CD1c-positive myeloid dendritic cell (primary cell): ENCODE measurements at regions not wholly inside any gene's neighbourhood (a gene's known extent, or its start where the extent isn't known, plus 50 kb on each side); places are given as distances from the start of the nearest gene placed in this dataset.

Experiments used
- DNase-seq: peaks from one replicate; pipeline ENCODE4 v3.0.0-alpha.2; 2016; ENCODE audit errors: extremely low spot score

DNA sequence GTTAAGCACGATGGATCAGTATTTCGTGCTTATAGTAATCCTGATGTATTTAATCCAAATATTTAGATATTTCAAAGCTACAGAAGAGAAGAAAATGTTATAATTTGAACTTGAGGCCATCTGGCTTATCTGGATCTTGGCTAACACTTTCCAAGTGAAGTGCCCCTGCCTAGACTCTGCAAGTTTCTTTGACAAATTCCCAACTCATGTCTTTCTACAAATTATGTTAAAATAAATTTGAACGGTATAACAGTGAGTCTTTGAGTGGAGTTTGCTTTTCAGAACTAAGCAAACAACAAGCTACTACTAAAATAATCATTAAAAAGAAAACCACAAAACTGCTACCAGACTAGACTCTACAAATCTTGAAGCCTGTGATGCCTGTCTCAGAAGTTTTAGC is 374.4 kb upstream of the PRICKLE1 start:
- no peak for DNase-seq

DNA sequence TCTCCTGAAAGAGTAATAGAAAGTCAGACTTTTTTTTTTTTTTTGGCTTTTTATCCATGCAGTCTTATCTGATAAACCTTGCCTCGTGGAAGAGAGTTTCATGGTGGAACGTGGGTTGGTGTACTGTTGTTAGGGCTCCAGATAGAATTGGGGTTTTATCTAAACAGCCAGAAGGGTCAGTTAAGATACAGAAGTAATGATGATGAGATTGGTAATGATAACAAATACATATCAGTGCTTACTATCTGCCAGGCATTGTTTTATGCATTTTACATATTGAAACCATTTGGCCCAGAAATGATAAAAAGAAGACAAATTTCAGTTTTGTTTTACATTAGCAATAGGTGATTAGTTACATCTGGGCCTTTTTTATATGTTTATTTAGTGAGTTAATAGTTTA is 372.8 kb upstream of the PRICKLE1 start:
- DNase-seq = no peak

DNA sequence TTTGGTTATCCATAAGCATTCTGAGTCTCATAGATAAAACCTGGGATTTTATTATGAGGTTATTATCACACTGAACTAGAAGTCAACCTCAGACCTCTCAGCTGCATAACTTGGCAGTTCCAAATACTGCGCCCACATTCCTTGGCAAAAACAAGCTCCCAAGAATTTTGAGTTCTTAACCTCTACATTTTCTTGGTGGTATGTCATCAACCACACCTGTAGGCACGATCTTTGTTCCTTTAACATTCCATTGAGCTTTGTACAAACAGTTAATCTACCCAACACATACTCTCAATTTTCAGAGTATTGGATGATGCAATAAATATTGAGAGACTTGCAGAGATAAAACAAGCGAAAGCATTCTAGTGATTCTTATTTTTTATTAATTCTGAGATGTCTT is 371.8 kb upstream of the PRICKLE1 start:
- no peak for DNase-seq

DNA sequence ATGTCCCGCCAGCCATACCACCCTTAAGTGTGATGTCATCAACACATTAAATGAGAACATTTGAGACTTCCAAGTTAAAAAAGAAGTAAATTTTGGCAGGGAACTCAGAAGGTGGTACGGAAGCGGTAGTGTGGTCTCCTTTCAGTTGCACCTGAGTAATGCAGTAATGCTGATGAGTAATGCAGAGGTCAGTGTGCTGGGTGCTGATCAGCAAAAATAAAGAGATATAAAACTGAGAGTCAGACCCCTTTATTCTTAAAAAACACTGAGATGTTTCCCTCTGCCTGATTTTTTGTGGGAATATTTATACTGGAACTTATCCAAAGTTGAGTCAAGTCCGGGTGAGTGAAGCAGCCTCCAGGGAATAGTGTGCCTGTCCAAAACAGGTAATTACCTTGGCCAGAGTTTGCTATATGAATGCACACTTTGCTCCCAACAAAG is 370.6 kb upstream of the PRICKLE1 start:
- DNase-seq = no peak

DNA sequence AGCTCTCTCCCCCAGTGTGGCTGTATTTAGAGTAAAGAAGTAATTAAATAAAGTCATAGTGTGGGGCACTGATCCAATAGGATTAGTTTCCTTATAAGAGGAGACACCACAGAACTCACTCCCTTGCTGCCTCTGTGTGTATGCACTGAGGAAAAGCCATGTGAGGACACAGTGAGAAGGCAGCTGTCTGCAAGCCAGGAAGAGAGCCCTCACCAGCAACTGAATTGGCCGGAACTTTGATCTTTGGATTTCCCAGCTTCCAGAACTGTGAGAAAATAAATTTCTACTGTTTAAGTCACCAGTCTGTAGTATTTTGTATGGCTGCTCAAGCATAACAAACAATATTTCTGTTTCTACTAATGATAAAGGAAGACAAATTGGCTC is 368.7 kb upstream of the PRICKLE1 start:
- DNase-seq = no peak

DNA sequence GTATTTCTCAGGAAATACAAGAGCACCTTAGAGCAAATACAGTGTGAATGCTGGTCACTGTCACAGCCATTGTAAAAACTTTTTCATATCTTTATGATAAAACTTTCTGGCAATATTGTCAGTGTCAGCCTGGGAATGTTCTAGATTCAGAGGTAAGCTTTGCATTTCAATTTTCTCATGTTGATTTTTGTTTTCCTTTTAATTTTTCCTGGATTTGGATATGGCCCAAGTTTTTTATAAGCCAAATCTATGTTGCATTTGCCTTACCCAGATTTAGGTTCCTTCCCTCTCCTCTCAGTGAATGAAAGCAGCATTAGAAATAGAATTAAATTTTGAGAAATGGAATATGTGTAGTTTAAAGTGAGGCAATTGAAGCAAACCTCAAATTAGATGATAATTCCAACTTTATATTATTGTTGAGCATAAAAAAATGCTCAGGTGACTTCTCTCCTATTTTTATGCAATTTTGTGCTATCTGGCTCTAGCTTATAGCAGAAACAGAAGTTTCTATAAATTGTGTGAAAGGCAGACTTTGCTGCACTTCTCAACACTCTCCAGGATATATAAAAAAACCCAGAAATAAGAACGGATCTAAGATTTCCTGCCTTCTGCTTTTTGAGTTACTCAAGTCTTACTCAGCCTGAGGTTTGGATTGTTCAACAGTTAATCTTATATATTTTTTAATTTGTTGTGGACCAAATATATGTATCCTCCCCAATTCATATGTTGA is 368.2 kb upstream of the PRICKLE1 start:
- DNase-seq = no peak

DNA sequence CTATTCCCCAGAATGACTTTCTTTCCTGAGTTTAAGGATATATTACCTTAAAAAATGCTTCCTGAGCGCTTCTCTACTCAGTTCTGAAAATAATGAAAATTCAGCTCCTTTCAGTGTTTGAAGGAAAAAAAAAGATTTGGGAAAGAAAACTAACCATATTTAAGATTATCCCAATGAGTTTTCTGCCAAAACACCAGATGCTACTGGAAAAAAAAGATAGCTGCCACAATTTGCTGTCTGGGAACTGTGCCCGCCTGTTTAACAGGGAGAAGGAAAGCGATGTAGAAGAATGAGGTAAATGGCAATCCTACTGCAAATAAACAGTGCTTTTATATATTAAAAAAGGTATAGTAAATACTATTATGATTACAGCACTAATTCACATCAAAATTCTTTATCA is 367.6 kb upstream of the PRICKLE1 start:
- no peak for DNase-seq

DNA sequence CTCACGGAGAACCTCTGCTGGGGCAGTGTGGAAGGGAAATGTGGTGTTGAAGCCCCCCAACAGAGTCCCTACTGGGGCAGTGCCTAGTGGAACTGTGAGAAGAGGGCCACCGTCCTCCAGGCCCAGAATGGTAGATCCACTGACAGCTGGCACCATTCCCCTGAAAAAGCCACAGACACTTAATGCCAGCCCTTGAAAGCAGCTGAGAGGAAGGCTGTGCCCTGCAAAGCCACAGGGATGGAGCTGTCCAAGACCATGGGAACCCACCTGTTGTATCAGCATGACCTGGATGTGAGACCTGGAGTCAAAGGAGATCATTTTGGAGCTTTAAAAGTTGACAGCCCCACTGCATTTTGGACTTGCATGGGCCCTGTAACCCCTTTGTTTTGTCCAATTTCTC is 363.5 kb upstream of the PRICKLE1 start:
- no peak for DNase-seq

DNA sequence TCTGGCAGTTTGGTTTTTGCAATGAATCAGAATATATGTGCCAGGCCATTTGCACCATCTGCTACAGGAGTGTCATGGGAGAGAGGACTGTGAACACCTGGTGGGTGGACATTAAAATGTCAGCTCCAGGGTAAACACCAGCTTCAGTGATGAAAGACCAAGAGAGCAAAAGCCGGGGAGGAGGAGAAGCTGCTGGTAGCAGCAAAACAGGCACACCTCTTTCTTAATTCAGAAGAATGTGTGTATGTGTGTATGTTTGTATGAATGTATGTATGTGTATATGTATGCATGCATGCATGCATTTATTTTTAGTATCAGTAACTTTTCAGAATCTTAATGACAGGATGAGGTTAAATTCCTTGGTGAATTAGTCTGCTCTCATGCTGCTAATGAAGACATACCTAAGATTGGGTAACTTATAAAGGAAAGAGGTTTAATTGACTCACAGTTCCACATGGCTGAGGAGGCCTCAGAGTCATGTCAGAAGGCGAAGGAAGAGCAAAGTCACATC is 357.4 kb upstream of the PRICKLE1 start:
- DNase-seq = no peak

DNA sequence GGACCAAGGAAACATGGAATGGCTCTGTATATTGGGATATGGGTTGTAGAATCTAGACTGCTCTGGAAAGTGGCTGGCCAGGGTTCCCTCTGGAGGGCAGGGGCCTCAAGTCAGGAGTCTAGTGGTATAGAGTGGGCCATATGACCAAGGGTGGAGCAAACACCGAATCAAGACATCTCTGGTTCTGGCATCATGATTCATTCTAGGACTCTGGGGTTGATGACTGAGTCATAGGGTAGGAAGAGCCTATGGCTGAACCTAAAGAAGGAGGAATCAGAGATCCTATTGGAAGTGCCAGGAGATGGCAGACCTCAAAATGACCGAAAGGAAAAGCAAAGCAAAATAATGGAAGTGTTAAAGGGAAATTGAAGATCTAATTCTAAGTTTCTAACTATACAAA is 356.4 kb upstream of the PRICKLE1 start:
- DNase-seq = no peak

DNA sequence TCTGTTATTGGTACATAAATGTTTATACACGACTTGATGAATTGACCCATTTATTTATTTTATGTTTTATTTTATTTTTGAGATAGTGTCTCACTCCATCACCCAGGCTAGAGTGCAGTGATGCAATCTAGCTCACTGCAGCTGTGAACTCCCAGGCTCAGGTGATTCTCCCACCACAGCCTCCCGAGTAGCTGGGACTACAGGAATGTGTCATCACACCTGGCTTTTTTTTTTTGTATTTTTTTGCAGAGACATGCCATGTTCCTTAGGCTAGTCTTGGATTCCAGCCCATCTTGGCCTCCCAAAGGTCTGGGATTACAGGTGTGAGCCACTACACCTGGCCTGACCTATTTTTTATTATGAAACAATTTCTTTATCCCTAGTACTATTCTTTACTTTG is 355.0 kb upstream of the PRICKLE1 start:
- DNase-seq = no peak

DNA sequence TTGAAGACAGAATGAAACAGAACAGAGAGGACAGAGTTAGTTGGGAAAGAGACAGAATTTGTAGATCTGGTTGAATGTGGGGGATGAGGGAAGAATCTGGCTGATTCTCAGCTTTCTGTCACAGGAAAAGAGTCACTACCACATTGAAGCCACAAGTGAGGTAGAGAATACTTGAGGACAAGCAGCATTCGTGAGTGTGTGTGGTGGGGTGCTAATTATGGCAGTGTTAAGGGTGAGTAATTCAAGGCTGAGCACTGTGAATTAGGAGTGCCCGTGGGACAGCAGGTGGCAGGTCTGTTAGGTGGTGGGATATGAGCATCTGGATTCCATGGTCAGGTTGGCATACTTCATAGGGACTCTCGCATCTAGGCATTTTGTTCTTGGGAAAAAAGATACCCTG is 347.4 kb upstream of the PRICKLE1 start:
- DNase-seq = no peak

DNA sequence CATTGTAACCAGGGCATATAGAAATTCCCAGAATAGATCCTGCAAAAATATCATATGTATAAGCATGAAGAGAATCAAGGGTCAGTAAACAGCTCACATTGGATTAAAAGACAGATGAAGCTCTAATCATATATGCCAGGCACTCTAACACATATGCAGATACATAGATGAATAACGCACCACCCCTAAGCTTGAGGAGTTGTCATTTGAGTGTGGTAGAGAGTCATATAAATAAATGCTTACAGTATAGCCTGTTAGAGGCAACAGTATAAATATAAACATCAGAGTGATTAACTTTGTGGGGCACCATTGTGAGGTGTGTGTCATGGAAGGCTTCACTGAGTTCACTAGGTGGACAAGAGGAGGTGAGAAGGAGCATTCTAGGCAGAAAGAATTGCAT is 346.7 kb upstream of the PRICKLE1 start:
- no peak for DNase-seq

DNA sequence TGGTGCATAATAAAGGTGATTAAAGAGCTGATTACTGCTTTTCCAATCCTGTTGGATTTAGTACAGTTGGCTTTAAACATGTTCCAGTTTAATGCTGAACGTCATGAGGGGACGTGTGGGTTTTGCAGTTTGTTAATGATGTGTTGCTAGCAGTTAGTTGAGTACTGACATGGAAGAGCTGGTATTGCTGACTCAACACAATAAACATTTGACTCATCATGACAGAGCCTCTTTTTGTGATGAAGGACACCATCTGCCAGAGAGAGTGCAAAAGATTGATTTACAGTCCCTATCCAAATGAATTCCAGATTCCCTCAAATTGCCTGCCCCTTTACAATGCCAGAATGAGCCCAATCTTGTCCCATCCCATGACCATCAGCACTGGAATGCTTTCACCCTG is 346.2 kb upstream of the PRICKLE1 start:
- no peak for DNase-seq

DNA sequence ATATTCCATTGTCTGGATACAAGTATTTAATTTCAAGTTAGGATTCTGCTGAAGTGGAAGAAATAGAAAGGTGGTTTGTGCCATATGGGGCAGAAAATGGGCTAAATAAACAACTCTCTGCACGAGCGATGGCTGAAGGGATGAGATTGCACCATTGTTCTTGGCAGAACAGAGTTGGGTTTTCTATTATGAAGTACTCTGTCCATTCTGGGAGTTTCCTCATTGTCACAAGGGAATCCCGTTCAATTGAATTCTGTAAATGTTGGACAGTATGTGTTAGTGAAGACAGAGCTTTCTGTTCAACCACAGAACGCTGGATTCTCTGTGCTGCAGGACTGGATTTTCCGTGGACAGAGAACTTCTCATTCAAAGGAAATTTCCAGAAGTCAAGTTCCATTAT is 345.5 kb upstream of the PRICKLE1 start:
- no peak for DNase-seq

DNA sequence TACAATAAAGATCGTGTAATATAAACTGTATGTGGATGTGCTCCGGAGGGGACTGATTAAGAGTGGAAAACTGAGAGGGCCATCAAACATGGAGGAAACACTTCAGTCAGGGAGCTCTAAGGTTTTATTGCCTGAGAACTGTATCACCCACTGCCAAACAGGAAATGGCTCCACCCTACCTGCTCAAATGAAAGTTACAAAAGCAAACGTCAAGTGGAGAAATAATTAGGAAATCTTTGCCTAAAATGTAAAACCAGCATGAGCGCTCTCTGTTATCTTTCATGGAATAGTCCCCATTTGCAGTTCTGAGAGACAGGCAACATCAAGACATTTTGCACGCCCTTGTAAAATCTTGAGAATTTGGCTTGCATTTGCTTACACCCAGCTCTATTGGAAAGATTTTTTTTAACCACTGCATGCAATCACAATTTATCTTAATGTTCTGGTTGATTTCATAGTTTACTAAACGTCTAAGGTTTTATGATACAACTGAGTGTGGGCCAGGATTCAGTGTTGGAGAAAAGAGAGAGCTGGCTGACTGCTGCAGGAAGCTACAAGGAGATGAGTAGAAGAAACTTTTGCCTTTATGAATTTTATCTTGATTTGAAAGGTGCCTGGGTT is 344.0 kb upstream of the PRICKLE1 start:
- no peak for DNase-seq

DNA sequence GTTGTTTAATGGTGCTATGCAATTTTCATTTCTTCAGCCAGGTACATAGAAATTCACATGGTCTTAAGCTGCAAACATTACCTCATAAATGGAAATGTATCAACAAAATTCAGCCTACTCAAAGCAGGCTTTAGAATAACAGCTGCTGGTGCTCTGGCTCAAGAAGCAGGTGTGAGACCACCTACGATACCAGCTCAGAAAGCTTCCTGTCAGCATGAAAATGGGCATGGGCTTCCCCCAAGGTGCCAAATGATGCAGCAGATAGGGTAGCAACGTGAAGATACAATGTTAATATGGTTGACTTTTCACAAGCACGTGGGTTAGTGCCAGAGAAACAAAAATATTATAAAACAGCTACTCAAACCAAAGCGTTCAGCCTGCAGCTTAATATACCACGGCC is 343.4 kb upstream of the PRICKLE1 start:
- no peak for DNase-seq

DNA sequence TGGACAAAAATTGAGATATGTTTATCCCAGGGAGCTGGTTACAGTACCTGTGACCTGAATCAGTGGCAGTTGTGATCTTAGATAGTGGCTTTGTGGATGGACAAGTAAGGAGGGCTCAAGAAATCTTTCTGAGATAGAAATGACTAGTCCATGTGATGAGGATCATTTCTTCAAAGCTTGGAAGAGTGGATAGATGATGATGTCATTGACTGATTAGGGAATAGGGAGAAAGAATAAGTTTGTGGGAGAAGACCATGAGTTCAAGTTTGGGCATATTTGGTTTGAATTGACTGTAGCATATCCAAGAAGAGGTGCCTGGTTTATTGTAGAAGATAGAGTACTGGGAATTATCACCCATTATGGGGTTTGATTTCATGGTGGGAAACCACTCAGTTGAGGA is 336.7 kb upstream of the PRICKLE1 start:
- no peak for DNase-seq

DNA sequence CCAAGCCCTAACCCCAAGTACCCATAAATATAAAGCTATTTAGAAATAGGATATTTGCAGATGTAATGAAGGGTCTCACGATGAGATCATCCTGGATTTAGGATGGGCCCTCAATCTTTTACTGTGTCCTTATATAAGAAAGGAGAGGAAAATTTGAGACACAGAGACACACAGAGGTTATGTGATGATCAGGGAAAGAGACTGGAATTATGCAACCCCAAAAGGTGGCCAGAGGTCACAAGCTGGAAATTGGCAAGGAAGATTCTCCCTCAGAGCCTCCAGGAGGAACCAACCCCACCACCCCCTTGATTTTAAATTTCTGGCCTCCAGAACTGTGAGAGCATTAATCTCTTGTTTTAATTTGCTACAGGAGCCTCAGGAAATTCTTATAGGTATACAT is 334.9 kb upstream of the PRICKLE1 start:
- DNase-seq = no peak

DNA sequence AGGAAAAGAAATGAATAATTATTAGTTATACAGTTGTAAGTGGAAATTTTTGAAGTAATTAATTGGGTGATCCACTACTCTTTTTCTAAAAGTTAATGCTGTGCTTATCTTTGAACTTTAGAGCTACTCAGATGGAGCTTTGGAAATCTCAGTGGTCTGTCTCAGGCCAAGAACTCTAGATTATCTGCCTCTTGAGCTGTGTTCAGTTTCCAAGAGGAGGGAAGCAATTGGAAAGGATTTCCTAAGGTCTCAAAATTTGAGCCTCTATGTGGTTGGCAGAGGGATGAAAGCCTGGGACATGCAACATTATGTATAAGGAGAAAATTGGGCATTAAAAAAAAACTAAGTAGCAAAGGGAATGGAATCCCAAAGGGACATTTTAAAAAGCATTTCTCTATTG is 334.0 kb upstream of the PRICKLE1 start:
- DNase-seq = no peak

DNA sequence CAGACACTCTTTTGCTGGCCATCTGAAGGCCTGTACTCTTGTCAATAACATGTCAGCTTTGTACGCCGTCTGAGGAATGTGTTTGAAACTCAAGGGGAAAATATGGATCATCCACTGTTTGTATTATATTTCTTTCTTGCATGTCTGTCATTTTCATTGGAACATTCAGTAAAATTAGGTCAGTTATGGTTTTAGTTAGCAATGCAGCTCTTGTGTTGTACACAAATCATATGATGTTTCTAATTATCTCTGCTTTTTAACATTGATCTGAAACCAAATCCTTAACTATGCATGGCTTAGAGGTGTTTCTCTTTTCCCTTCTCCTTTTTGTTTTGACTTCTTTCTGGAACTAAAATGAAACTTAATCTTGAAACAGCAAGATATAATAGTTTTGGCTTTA is 333.6 kb upstream of the PRICKLE1 start:
- DNase-seq = no peak

DNA sequence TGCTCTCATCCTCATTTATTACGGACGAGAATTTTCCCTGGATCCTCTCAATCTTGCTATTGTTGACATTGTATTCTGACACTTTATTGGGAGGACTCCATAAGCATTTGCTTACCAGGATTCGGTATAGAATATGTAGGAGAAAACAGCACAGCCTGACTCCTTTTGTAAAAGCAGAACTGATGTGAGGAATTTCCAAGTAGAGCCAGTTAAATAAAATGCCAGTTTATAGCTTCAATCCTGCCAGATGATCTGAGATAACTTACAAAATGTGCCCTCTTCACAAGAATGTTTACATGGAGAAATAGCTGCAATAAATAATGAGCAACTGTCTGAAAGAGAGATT is 332.9 kb upstream of the PRICKLE1 start:
- DNase-seq = no peak

DNA sequence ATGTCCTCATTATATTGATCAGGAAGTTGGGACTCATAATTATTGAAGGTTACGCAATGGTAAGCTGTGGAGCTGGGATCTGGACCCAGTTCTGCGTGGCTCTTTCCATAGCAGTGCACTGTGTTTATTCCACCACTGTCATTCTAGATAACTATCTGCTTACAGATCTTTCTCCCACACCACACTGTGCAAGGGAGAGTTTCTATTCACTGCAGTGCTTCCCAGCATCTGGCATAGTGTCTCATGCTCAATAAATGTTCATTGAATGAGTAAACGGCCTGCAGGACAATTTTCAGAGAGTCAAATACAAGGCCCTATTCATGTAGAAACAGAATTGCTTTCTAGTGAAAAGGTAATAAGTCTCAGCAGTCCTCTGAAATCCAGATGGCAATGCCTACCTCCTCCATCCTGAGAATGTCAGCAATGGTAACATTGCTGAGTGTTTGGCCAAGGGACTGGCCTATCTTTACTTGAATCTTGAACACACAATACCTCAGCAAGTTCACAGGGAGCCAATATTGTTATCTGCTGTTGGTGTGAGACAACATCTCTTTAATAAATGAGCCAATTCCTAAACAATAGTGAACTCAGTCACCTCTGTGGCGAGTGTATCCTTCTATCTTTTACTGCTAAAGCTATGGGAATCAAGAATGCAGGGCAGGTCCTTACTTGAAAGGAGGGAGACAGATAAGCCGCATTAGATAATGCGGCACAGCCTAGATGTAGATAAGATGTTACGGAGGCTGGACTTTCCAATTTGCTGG is 332.4 kb upstream of the PRICKLE1 start:
- DNase-seq = no peak
